ENCODE measurements at regions not wholly inside any gene's neighbourhood (a gene's known extent, or its start where the extent isn't known, plus 50 kb on each side); places are given as distances from the start of the nearest gene placed in this dataset.

DNA sequence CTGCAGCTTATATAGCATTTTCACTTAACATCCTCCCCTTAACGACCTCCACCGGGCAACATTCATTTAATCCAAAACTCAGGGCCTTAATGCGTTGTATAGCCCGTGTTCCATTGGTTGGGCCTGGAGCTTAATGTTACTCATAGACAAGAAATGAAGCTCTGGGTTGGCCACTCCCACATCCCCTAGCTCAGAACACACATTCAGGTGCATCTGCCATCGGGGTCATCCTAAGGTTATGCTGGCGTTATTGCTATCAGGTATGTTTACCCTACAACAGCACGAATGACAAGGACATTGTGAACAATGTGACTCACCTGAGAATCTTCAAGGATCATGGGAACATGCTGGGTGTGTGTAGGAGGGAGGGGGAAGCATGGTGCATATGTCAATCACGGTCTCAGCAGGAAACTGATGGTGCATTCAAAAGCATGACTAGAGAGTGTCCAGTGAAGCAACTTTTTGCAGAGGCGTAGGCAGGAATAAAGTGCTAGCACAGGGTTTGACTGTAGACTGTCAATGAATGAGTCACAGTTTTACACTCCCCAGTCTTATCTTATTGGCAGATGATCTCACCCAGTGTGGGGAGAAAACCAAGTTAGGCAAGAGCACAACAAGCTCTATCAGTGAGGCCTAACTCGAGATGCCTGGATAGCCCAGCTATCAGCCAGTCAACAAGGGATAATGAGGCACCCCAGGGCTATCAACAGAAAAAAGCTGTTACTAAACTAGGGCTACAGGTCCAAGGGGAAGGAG lies 402.1 kb upstream of the MCTP2 start:
- no peak for DNase-seq (ENCODE audit: low read depth in 2 of 2, low spot score in 1 of 2)

- DNase-seq (ENCODE audit: low read depth in 2 of 2, low spot score in 1 of 2), result no peak
These were observed 404.6 kb upstream of the MCTP2 start for GRCh38 chr15:93826790-93827189.

DNA sequence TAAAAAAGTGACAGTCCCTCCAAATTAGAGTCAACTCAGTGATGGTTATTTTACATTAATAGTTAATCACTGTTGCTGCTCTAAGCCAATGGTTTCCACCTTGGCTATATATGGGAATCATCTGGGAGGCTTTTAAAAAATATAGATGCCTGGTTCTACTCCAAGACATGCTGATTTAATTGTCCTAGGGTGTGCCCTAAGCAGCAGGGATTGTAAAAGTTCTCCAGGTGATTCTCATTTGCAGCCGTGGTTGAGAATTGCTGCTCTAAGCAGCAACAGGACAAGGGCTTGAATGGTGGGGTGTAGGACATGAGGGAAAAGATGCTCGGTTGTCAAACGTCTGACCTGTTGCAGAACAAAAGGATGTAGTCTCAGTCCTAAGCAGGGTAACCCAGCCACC lies 405.1 kb upstream of the MCTP2 start:
- no peak for DNase-seq (ENCODE audit: low read depth in 2 of 2, low spot score in 1 of 2)

DNA sequence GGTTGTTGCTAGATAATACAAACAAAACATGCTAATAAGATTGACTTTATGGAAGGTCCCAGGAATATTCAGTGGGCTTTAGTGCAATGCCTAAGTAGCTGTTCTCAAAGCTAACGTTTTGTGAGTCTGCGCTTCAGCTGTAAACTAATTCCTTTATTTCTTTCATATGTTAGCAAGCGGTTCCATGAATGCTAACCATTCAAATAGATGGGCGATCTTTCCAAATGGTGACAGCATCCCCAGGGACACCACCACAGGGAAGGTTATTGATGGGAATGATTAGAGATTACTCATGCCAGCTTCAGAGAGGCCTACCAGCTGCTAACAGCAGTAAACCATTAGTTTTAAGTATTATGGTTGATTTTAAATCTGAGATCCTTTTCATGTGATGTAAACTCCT lies 405.7 kb upstream of the MCTP2 start:
- no peak for DNase-seq (ENCODE audit: low read depth in 2 of 2, low spot score in 1 of 2)

DNA sequence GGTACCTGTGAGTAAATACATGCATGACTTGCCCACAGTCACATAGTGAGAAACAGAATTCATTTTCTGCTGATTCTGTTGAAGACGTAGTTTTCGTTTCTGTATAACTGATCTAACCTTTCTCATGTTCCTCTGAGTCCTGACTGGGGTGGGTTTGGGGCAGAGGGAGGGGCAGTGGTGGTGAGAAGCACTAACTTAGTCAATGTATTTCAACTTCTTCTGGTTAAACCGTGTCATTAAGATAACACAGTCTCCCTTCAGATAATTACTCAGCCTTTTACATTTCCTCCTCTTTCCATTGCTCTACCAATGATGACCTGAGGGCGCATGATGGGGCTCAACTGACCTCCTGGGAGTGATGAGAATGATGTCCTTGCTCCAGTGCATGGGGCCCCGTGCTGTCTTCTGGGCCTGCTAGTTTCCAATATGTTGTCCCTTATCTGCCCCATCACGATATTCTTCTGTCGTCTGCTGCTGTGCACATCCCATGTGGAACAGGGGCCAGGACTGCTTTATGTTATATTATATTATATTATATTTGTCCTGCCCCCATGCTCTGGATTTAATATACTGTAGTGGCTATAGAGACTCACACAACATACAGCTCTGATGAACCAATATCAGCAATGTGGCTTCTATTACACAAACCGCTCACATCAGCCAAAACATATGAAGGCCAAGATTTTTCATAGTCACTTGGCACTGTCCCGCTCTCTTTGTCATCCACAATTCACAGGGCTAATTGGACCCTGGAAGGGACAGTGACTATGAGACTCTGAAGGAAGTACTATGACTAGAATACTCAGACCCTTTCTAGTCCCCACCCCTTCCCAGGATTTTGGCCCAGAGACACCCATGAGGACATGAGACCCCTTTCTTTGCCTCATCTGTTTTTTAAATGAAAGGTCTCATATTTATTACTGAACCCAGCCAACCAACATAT lies 407.1 kb upstream of the MCTP2 start:
- no peak for DNase-seq (ENCODE audit: low read depth in 2 of 2, low spot score in 1 of 2)

DNA sequence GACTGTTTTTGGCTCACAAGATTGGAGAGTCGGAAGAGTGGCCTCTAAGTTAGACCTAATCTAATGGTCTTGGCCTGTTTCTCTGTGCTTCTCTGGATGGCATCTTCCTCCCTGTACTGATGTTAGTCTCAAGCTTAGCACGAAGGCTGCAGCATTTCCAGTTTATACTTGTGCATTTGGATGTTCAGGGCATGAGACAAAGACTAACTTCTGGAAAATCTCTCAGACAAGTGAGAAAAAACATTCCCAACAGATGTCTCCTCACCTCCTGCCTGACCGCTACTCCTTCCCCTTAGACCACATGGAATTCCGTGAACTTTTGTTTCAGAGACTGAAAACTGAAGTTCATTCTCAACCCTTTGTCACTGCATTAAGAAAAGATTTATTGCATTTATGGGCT lies 410.8 kb upstream of the MCTP2 start:
- DNase-seq (ENCODE audit: low read depth in 2 of 2, low spot score in 1 of 2), result no peak

DNA sequence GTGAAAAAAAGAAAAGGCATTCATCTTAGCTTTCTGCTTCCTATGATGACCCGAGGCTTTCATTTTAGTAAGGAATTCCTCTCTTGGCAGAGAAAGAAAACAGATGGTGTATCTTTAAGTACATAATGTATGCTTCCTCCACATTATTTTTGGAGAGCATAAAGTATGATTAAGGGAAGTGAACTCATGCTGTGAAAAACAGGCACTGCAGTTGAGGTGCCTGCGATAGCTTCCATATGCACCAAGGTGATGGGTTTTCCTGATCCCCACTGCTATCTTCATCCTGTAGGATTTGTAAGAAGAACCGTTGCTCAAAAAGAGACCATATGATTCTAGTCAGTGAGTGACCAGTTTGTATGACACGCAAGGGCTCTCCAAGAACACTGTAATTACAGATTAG lies 411.5 kb upstream of the MCTP2 start:
- no peak for DNase-seq (ENCODE audit: low read depth in 2 of 2, low spot score in 1 of 2)

GRCh38 chr15:93816815-93817214 lies 414.5 kb upstream of the MCTP2 start:
- no peak for DNase-seq (ENCODE audit: low read depth in 2 of 2, low spot score in 1 of 2)

DNA sequence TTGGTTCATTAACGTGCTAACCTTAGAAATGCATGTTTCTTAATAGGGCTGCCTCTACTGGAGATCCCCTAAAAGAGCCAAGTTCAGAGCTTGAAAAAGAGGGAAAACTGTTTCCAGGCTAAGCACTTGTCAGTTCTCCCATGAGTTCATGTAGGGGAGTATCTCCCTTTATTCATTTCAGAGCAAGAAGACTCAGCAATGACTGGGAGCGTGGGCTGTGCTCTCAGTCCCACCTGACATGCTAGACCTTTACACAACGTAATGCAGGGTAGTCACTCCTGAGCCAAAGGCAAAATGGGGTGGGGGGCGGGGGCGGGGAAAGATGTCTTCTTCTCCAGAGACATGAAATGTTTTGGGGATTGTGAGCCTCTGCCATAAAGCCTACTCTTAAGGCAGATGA lies 420.1 kb upstream of the MCTP2 start:
- no peak for DNase-seq (ENCODE audit: low read depth in 2 of 2, low spot score in 1 of 2)

DNA sequence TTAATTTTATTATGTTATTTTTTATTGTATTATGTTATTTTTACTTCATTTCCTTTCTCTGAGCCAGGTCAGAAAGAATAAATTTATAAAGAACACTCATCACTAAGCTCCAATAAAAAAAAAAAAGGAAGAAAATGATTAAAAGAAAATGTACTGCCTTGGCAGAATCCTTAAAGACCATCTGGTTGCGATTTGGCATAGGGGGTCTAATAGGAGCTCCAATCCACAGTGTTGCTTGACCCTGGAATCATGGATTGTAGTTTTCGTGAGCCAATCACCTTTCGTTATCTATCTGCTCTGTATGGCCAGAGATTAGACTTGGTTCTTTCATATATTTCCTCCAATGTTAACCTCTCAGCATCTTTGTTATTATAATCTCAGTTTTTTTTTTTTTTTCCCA lies 421.8 kb upstream of the MCTP2 start:
- DNase-seq (ENCODE audit: low read depth in 2 of 2, low spot score in 1 of 2), result no peak

GRCh38 chr15:93803421-93804152 lies 427.8 kb upstream of the MCTP2 start:
- no peak for DNase-seq (ENCODE audit: low read depth in 2 of 2, low spot score in 1 of 2)

DNA sequence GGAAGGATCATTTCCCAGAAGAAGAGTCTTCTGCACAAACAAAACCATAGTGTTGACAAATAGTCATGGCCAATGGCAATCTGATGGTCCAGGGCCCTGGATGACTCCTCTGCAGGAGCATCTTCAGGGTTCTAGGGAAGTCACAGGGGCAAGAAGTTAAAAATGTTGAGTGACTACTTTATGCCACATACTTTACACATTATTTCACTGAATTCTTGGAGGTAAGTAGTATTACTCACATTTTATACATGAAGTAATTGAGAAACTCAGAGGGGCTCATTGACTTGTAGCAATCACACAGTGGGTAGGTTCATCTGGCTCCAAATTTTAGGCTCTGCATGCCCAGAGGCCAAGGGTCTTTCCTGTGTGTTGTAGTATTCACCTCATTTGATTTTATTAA lies 430.2 kb upstream of the MCTP2 start:
- no peak for DNase-seq (ENCODE audit: low read depth in 2 of 2, low spot score in 1 of 2)

GRCh38 chr15:93800805-93801204 lies 430.6 kb upstream of the MCTP2 start:
- no peak for DNase-seq (ENCODE audit: low read depth in 2 of 2, low spot score in 1 of 2)

DNA sequence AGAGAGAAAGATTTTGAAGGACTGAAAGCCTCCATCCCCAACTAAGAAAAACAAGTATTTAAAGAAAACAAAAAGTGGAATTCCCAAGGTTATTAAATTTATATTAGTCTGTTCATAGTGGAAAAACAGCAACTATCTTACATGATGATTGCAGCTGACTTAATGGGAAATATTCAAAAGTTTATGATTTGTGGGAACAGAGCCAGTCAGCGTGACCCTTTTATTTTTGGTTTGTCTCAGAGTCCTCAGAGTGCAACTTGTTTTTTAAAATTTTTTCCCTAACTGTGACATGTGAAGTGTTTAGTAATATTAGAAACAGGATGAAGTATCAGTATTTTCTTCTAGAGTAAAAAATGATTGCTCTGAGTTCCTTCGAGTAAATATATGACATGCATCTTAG lies 441.9 kb upstream of the MCTP2 start:
- DNase-seq (ENCODE audit: low read depth in 2 of 2, low spot score in 1 of 2), result no peak

GRCh38 chr15:93780073-93780472 lies 451.3 kb upstream of the MCTP2 start:
- DNase-seq (ENCODE audit: low read depth in 2 of 2, low spot score in 1 of 2), result no peak

GRCh38 chr15:93779341-93779740 lies 452.0 kb upstream of the MCTP2 start:
- no peak for DNase-seq (ENCODE audit: low read depth in 2 of 2, low spot score in 1 of 2)

DNA sequence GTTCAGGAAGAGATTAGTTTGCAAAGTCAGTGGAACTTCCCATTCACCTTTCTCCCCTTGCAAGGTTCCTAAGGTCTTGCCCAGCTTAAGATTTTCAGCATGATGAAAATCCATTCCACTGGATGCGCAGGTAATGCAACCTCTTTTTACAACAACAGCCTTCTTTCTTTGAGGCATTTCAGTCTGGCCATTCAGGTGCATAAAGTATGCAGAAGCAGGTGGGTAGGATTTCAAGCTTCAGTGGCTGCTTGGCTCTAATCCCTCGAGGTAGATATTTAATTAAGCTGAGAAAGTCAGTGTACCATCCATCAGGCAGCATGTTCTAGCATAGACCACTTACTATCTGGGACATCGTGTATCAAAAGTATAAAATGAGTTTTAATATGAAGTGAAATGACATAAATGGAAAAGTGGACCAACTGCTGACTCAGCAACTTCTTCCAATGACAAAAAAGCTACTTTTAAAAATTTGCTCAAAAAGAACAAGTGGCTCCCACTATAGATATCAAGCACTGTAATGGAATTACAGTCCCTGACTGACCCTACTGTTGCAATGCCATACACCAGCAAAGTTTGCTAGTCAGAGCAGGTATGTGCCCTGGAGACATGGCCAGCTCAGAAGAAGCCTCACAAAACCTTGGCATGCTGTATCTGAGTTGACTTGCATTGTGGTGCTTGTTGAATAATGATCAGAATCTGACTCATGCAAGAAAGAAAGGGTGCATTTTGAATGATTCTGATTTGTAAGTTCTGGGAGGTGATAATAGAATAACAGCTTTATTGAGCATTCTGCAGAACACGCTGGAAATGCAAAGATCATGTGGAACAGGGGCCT lies 459.9 kb upstream of the MCTP2 start:
- no peak for DNase-seq (ENCODE audit: low read depth in 2 of 2, low spot score in 1 of 2)

GRCh38 chr15:93770788-93771187 lies 460.6 kb upstream of the MCTP2 start:
- DNase-seq (ENCODE audit: low read depth in 2 of 2, low spot score in 1 of 2), result no peak

DNA sequence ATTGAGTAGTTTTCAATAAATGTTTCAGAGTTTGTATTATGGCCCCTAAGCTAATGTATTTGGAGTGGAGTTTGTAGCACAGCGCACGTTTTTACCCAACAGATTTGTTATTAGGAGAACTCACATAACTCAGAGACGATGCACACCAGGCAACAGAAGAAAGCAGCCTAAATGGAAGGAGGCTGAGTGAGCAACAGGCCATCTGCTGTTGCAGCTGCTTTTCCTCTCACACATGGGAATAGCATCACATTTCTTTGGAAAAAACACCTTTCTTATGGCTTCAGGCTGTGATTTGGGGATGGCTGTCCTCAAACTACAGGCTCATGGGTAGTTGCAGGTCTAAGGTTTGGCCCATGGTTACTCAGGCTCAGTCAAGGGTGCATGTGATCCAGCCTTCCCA lies 469.3 kb upstream of the MCTP2 start:
- no peak for DNase-seq (ENCODE audit: low read depth in 2 of 2, low spot score in 1 of 2)

DNA sequence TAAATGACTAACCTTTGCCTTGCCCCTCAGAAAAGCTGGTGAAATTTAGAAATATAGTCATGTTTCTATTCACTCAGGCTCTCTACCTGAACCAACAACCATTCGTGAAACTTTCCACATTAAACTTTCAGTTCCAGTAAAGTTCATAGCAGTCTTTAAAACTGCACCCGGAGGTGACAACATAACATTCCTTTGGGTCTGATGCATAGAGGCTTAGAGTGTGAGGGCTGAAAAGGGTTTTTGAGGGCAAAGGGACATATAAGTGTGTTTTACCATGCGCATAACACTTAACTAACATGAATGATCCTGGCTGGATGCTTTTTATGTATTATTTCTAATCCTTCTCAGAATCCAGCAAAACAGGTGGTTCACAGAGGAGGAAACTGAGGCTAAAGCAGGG lies 471.7 kb upstream of the MCTP2 start:
- DNase-seq (ENCODE audit: low read depth in 2 of 2, low spot score in 1 of 2), result no peak

GRCh38 chr15:93758824-93759223 lies 472.5 kb upstream of the MCTP2 start:
- DNase-seq (ENCODE audit: low read depth in 2 of 2, low spot score in 1 of 2), result no peak
